ENCODE measurements at regions not wholly inside any gene's neighbourhood (a gene's known extent, or its start where the extent isn't known, plus 50 kb on each side); places are given as distances from the start of the nearest gene placed in this dataset.

DNA sequence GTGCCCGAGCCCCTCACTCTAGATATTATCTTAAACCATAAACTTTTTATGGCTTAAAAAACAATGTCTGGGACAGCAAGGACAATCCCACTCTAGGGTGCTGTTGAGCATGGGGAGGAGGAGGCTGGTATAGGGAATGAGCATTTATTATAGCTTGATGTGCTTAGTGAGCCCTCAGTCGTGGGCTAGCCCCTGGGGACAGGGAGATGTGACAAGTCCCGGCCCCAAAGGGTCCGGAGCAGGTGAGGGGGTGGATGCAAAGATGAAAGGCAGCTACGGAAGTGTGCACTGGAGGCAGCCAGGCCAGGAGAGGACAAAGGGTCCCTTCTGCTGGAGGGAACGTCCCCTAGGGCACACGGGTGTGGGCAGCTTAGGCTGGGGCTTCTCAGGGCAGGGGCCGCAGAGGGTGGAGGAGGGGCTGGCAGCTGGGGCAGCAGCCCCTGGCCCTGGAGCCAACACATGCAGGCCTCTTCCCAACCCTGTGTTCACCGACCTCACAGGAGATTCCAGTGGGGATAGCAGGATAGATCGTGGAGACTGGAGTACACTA, 106.3 kb upstream of the GPC1 start:
- no peaks in the 10 kb centered on the region for H3K9me3 ChIP-seq (ENCODE audit: control insufficient read depth, insufficient read depth, low read depth, low read length)
- H2AFZ ChIP-seq (ENCODE audit: low read length): no peak overlapping the region
- DNase-seq (ENCODE audit: low read depth in 2 of 2): no peak
- H4K20me1 ChIP-seq (ENCODE audit: control insufficient read depth, extremely low read depth, insufficient read depth, low read length): no peaks in the 10 kb centered on the region
- no peaks in the 10 kb centered on the region for H3K4me1 ChIP-seq (ENCODE audit: control insufficient read depth, extremely low read depth, insufficient read depth, low read length)
- H3K9ac ChIP-seq (ENCODE audit: insufficient read depth, low read length): no peak overlapping the region
- TF ChIP-seq EZH2 (IDR thresholded peaks at IDR 0.05; ENCODE audit: low read length, missing control alignments) (no peak), CTCF (conservative IDR thresholded peaks at IDR 0.05 in 1 of 2, IDR thresholded peaks at IDR 0.05 in 1 of 2; ENCODE audit: low read depth in 1 of 2, low read length in 2 of 2) (no peak)
- peaks cover 3% of the 10 kb centered on the region for H3K27me3 ChIP-seq (ENCODE audit: control insufficient read depth, insufficient read depth, low read length)
- no peak overlapping the region for H3K4me2 ChIP-seq (ENCODE audit: extremely low read depth, insufficient read depth, low read length)
- no peak overlapping the region for H3K27ac ChIP-seq (ENCODE audit: insufficient read depth, low read length)
- H3K79me2 ChIP-seq (ENCODE audit: control insufficient read depth, insufficient read depth, low read length): no peaks in the 10 kb centered on the region
- no peak overlapping the region for H3K4me3 ChIP-seq (replicated peaks in 1 of 4; ENCODE audit: control extremely low read depth in 1 of 4, insufficient read depth in 1 of 4, low read depth in 3 of 4, low read length in 4 of 4)
- no peaks in the 10 kb centered on the region for H3K36me3 ChIP-seq (ENCODE audit: control insufficient read depth, insufficient read depth, low read length)

GRCh38 chr2:240329778-240330177, 105.7 kb upstream of the GPC1 start:
- Histone ChIP-seq H3K27ac (ENCODE audit: insufficient read depth, low read length) (no peak overlapping the region), H3K27me3 (ENCODE audit: control insufficient read depth, insufficient read depth, low read length) (peaks cover 5% of the 10 kb centered on the region), H3K4me3 (replicated peaks in 1 of 4; ENCODE audit: control extremely low read depth in 1 of 4, insufficient read depth in 1 of 4, low read depth in 3 of 4, low read length in 4 of 4) (no peak overlapping the region), H3K79me2 (ENCODE audit: control insufficient read depth, insufficient read depth, low read length) (no peaks in the 10 kb centered on the region), H3K4me1 (ENCODE audit: control insufficient read depth, extremely low read depth, insufficient read depth, low read length) (no peaks in the 10 kb centered on the region), H4K20me1 (ENCODE audit: control insufficient read depth, extremely low read depth, insufficient read depth, low read length) (no peaks in the 10 kb centered on the region), H3K9ac (ENCODE audit: insufficient read depth, low read length) (no peak overlapping the region), H3K9me3 (ENCODE audit: control insufficient read depth, insufficient read depth, low read depth, low read length) (no peaks in the 10 kb centered on the region), H2AFZ (ENCODE audit: low read length) (no peak overlapping the region), H3K4me2 (ENCODE audit: extremely low read depth, insufficient read depth, low read length) (no peak overlapping the region), H3K36me3 (ENCODE audit: control insufficient read depth, insufficient read depth, low read length) (no peaks in the 10 kb centered on the region)
- DNase-seq (ENCODE audit: low read depth in 2 of 2): no peak
- TF ChIP-seq CTCF (conservative IDR thresholded peaks at IDR 0.05 in 1 of 2, IDR thresholded peaks at IDR 0.05 in 1 of 2; ENCODE audit: low read depth in 1 of 2, low read length in 2 of 2) (no peak), EZH2 (IDR thresholded peaks at IDR 0.05; ENCODE audit: low read length, missing control alignments) (no peak)

DNA sequence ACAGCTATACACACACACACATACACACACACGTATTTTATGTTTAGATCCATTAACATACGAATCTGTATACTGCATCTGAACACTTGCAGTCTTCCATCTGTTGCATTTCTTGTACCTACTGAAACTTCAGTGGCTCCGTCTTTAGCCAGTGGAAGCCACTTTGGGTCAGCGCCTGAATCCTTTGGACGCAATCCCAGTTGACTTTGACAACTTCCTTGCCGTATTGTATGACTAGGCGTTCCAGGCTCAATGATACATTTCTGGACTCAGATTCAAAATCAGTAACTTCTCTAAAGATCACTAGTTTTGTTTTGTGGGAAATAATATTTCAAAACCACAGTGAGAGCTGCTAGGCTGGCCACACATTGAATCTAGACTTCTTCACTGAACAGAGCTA, 101.5 kb upstream of the GPC1 start:
- no peak overlapping the region for H3K4me2 ChIP-seq (ENCODE audit: extremely low read depth, insufficient read depth, low read length)
- peak; percentile 17 to 67 for DNase-seq (ENCODE audit: low read depth in 2 of 2)
- H3K27me3 ChIP-seq (ENCODE audit: control insufficient read depth, insufficient read depth, low read length): peaks cover 16% of the 10 kb centered on the region
- no peaks in the 10 kb centered on the region for H4K20me1 ChIP-seq (ENCODE audit: control insufficient read depth, extremely low read depth, insufficient read depth, low read length)
- no peak overlapping the region for H3K4me3 ChIP-seq (replicated peaks in 1 of 4; ENCODE audit: control extremely low read depth in 1 of 4, insufficient read depth in 1 of 4, low read depth in 3 of 4, low read length in 4 of 4)
- no peaks in the 10 kb centered on the region for H3K79me2 ChIP-seq (ENCODE audit: control insufficient read depth, insufficient read depth, low read length)
- TF ChIP-seq EZH2 (IDR thresholded peaks at IDR 0.05; ENCODE audit: low read length, missing control alignments) (no peak), CTCF (conservative IDR thresholded peaks at IDR 0.05 in 1 of 2, IDR thresholded peaks at IDR 0.05 in 1 of 2; ENCODE audit: low read depth in 1 of 2, low read length in 2 of 2) (no peak)
- no peak overlapping the region for H3K27ac ChIP-seq (ENCODE audit: insufficient read depth, low read length)
- H3K9ac ChIP-seq (ENCODE audit: insufficient read depth, low read length): no peak overlapping the region
- no peaks in the 10 kb centered on the region for H3K36me3 ChIP-seq (ENCODE audit: control insufficient read depth, insufficient read depth, low read length)
- no peaks in the 10 kb centered on the region for H3K9me3 ChIP-seq (ENCODE audit: control insufficient read depth, insufficient read depth, low read depth, low read length)
- no peaks in the 10 kb centered on the region for H3K4me1 ChIP-seq (ENCODE audit: control insufficient read depth, extremely low read depth, insufficient read depth, low read length)
- H2AFZ ChIP-seq (ENCODE audit: low read length): no peak overlapping the region
